ENCODE measurements at regions not wholly inside any gene's neighbourhood (a gene's known extent, or its start where the extent isn't known, plus 50 kb on each side); places are given as distances from the start of the nearest gene placed in this dataset.
"Not testable (repeated sequence)": the region's sequence is repeated elsewhere in the genome, so short reads cannot be mapped to it uniquely, and the experiment has no call there.

DNA sequence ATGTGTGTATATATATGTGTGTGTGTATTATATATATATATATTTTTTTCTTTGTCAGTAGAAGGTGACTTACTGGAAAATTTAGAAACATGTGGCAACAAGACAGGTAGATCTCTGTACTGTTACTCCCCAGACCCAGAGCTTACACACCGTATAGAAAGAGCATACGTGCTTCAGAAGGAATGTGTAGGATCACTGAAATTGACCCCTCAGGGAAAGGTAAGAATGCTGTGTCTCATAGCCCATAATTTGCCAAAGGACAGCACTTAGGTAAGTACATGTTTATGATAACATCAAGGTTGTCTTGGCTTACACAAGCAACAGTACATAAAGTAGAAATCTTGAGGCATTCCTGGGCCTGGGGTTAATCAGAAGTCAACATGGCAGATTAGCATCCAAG, 54.2 kb upstream of the PDE3B start:
- peaks cover 34% of the 10 kb centered on the region for H3K36me3 Mint-ChIP-seq
- no peak overlapping the region for H3K27ac Mint-ChIP-seq
- POLR2A ChIA-PET, result no interaction called here
- H3K4me1 Mint-ChIP-seq (ENCODE audit: low read depth), result peaks cover 16% of the 10 kb centered on the region
- CTCF ChIA-PET, result no interaction called here
- intact Hi-C loops (cut with micrococcal nuclease), result no loop called here
- no peaks in the 10 kb centered on the region for H3K9me3 Mint-ChIP-seq
- DNase-seq, result no peak
- no peak overlapping the region for H3K4me3 Mint-ChIP-seq
- H3K27me3 Mint-ChIP-seq, result no peaks in the 10 kb centered on the region

DNA sequence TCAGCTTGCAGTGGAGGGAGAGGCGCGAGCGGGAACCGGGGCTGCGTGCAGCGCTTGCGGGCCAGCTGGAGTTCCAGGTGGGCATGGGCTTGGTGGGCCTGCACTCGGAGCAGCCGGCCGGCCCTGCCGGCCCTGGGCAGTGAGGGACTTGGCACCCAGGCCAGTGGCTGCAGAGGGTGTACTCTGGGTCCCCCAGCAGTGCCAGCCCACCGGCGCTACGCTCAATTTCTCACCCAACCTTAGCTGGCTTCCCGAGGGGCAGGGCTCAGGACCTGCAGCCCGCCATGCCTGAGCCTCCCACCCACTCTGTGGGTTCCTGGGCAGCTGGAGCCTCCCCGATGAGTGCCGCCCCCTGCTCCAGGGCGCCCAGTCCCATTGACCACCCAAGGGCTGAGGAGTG, 52.6 kb upstream of the PDE3B start:
- Mint-ChIP-seq H3K36me3 (peaks cover 36% of the 10 kb centered on the region), H3K4me1 (ENCODE audit: low read depth) (peaks cover 17% of the 10 kb centered on the region)
- intact Hi-C loops (cut with micrococcal nuclease); H3K4me3 Mint-ChIP-seq; DNase-seq; POLR2A ChIA-PET; H3K9me3 Mint-ChIP-seq; H3K27ac Mint-ChIP-seq; H3K27me3 Mint-ChIP-seq: not testable (repeated sequence)
- CTCF ChIA-PET, result interaction anchor here (0.6 kb wide), 1 partner anchor 16 kb away, joined by 3 read pairs; no protein-coding TSS in a partner anchor

DNA sequence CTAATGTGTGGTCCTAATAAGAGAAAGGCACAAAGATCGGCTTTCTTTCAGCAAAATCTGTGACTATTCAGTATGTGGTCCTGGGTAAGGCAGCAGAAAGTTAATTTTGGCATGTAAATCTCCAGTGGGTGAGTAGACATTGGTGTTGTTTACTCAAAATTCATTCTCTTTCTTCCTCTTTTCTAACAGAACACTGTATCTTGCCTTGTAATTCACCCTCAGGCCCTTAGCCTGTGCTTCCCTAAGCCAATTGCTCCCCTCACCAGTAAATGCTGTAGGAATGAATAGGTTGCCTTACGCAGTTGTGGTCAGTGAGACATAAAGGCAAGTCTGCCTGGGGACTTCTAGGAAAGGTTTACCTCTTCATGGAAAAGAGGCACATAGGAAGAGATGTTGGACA, 49.9 kb upstream of the PDE3B start:
- no peak for DNase-seq
- Mint-ChIP-seq H3K4me3 (no peak overlapping the region), H3K27ac (no peak overlapping the region), H3K27me3 (no peaks in the 10 kb centered on the region), H3K36me3 (peaks cover 51% of the 10 kb centered on the region), H3K9me3 (peaks cover 31% of the 10 kb centered on the region), H3K4me1 (ENCODE audit: low read depth) (peaks cover 26% of the 10 kb centered on the region)
- intact Hi-C loops (cut with micrococcal nuclease), result no loop called here
- CTCF ChIA-PET, result no interaction called here
- POLR2A ChIA-PET, result no interaction called here
